ENCODE measurements at regions not wholly inside any gene's neighbourhood (a gene's known extent, or its start where the extent isn't known, plus 50 kb on each side); places are given as distances from the start of the nearest gene placed in this dataset.
A peak's percentile ranks its signal among the peaks of the same experiment; 100 is the strongest.

GRCh38 chr7:405489-406211 lies 114.0 kb downstream of the PDGFA start:
- H2BK15ac ChIP-seq (ENCODE audit: low read depth, low read length): no peak overlapping the region
- H3K4ac ChIP-seq (ENCODE audit: low read depth, low read length): no peak overlapping the region
- no peak overlapping the region for H3K23ac ChIP-seq (ENCODE audit: insufficient read length, low read depth, low read length)
- H3K9me3 ChIP-seq (ENCODE audit: control insufficient read depth, low read depth, low read length): peaks cover 5% of the 10 kb centered on the region
- H2BK5ac ChIP-seq (ENCODE audit: insufficient read length, low read length): no peak overlapping the region
- Mint-ChIP-seq H3K27me3 (ENCODE audit: low read depth) (peaks cover 28% of the 10 kb centered on the region), H3K9me3 (peaks cover 10% of the 10 kb centered on the region in 2 experiments), H3K27ac (no peak overlapping the region; a peak in 1 of 7 replicates), H3K4me1 (peaks cover 6 to 27% of the 10 kb centered on the region in 2 experiments), H3K36me3 (ENCODE audit: insufficient read depth in 1 of 3, low read depth in 3 of 3) (no peaks in the 10 kb centered on the region; a peak in 3 of 7 replicates), H3K4me3 (no peak overlapping the region)
- H3K4me1 ChIP-seq (ENCODE audit: insufficient read depth, low read length): no peaks in the 10 kb centered on the region
- TF ChIP-seq CTCF (conservative IDR thresholded peaks at IDR 0.05): no peak
- no peaks in the 10 kb centered on the region for H3K23me2 ChIP-seq (ENCODE audit: insufficient read length, low read depth, low read length, poor library complexity, severe bottlenecking)
- no peak overlapping the region for H2BK20ac ChIP-seq (ENCODE audit: low read depth, low read length, poor library complexity, severe bottlenecking)
- no peaks in the 10 kb centered on the region for H4K20me1 ChIP-seq (ENCODE audit: control insufficient read depth, insufficient read depth, insufficient read length)
- H3K79me2 ChIP-seq (ENCODE audit: insufficient read depth, low read length): no peaks in the 10 kb centered on the region
- no peak overlapping the region for H3K9ac ChIP-seq (ENCODE audit: extremely low read depth, insufficient read length, low read length)
- H4K91ac ChIP-seq (ENCODE audit: insufficient read length, low read depth, low read length): no peak overlapping the region
- H2BK12ac ChIP-seq (ENCODE audit: insufficient read length, low read depth, low read length): no peak overlapping the region
- no peak overlapping the region for H3K4me2 ChIP-seq (ENCODE audit: insufficient read depth, insufficient read length, low read length)
- no peak overlapping the region for H2AK5ac ChIP-seq (ENCODE audit: insufficient read length, low read length)
- no peaks in the 10 kb centered on the region for H3K27me3 ChIP-seq (ENCODE audit: insufficient read depth, low read length)
- H3T11ph ChIP-seq (ENCODE audit: low read length): no peak overlapping the region
- H2AFZ ChIP-seq (ENCODE audit: low read length): no peak overlapping the region
- no peak overlapping the region for H3K56ac ChIP-seq (ENCODE audit: insufficient read length, low read depth, low read length)
- no peak overlapping the region for H4K8ac ChIP-seq (replicated peaks; ENCODE audit: insufficient read length, low read depth, low read length)
- DNase-seq: peak; percentile 40
- no peak overlapping the region for H3K18ac ChIP-seq (ENCODE audit: insufficient read length, low read depth, low read length)
- no peaks in the 10 kb centered on the region for H3K79me1 ChIP-seq (ENCODE audit: insufficient read depth, low read depth, low read length, poor library complexity, severe bottlenecking)
- no peak overlapping the region for H3K27ac ChIP-seq (ENCODE audit: insufficient read length, low read depth, low read length)
- WGBS (ENCODE audit: extremely low coverage, insufficient read length, low lambda C conversion rate): no CpG with 5 or more reads among the region's 20 CpGs
- H3K14ac ChIP-seq (ENCODE audit: insufficient read depth, low read length): no peak overlapping the region; the same call in 1 of the 2 replicates
- H4K5ac ChIP-seq (ENCODE audit: insufficient read length, low read depth, low read length): no peak overlapping the region
- H2BK120ac ChIP-seq (ENCODE audit: low read depth, low read length, poor library complexity, severe bottlenecking): no peak overlapping the region
